Kidney epithelial cell (primary cell): ENCODE measurements at regions not wholly inside any gene's neighbourhood (a gene's known extent, or its start where the extent isn't known, plus 50 kb on each side); places are given as distances from the start of the nearest gene placed in this dataset.

ENCODE experiments used
- DNase-seq: peaks from one replicate; pipeline ENCODE4 v3.0.0-alpha.2; 2010; ENCODE audit warnings: low read depth
- H3K27me3 ChIP-seq: 2 replicates; pipeline ENCODE4 v1.6.0; 2011; ENCODE audit warnings: low read length; ENCODE audit not compliant: control insufficient read depth, insufficient read depth
- H3K36me3 ChIP-seq: 2 replicates; pipeline ENCODE4 v1.5.1; 2011; ENCODE audit warnings: low read length; ENCODE audit not compliant: control insufficient read depth, insufficient read depth
- H3K4me3 ChIP-seq: 2 replicates; pipeline ENCODE4 v1.5.1; 2011; ENCODE audit warnings: low read depth, mild to moderate bottlenecking, control low read depth, low read length
- CTCF ChIP-seq: IDR thresholded peaks from 2 replicates; pipeline ENCODE4 v1.5.1; 2011; ENCODE audit warnings: mild to moderate bottlenecking, moderate library complexity, low read length, control low read depth, inconsistent platforms; ENCODE audit not compliant: insufficient read depth, poor library complexity, severe bottlenecking

DNA sequence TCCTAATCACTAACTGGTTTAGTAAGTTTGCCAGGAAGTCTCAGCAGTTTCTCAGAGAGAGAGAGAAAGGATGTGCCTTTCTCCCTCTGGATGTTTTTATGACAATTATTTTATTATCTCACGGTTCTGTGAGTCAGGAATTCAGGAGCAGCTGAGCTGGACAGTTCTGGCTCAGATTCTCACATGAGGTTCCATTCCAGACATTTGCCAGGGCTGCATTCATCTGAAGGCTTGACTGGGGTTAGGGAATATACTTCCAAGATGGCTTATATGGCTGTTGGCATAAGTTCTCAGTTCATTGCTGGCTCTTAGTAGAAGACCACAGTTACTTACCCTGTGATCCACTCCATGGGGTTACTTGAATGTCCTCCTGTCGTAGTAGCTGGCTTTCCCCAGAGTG lies 101.2 kb upstream of the ATF7IP start:
- TF ChIP-seq CTCF: no peak
- H3K36me3 ChIP-seq: no peaks in the 10 kb centered on the region
- no peaks in the 10 kb centered on the region for H3K27me3 ChIP-seq
- no peak for DNase-seq
- H3K4me3 ChIP-seq: no peak overlapping the region

DNA sequence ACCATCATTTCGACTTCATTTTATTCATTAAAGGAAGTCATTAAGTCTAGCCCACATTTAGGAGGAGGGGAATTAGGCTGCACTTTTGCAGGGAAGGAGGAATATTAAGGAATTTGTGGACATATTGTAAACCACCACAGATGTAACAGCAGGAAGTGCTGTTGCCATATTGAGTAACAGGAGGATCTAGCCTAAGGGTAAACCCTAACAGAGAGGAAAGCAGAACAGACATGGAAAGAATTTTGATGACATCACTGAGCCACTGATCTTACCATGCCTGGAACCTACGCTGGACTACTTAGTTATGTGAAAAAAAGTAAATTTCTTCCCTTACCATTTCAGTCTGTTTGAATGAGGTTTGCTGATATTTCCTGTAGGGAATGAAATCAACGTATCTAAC lies 100.7 kb upstream of the ATF7IP start:
- Histone ChIP-seq H3K27me3 (no peaks in the 10 kb centered on the region), H3K4me3 (no peak overlapping the region), H3K36me3 (no peaks in the 10 kb centered on the region)
- no peak for TF ChIP-seq CTCF
- DNase-seq: no peak

- no peak for TF ChIP-seq CTCF
Observed at GRCh38 chr12:14268120-14268515, 97.4 kb upstream of the ATF7IP start.

GRCh38 chr12:14270392-14270791 lies 95.1 kb upstream of the ATF7IP start:
- DNase-seq: no peak
- TF ChIP-seq CTCF: no peak
- Histone ChIP-seq H3K27me3 (no peaks in the 10 kb centered on the region), H3K36me3 (no peaks in the 10 kb centered on the region), H3K4me3 (no peak overlapping the region)

More at GRCh38 chr12:14268120-14268515, 97.4 kb upstream of the ATF7IP start:
- H3K27me3 ChIP-seq: no peaks in the 10 kb centered on the region
- no peaks in the 10 kb centered on the region for H3K36me3 ChIP-seq
- no peak for DNase-seq
- no peak overlapping the region for H3K4me3 ChIP-seq

- H3K4me3 ChIP-seq: no peak overlapping the region
- no peak for DNase-seq
- no peaks in the 10 kb centered on the region for H3K27me3 ChIP-seq
- TF ChIP-seq CTCF: no peak
- H3K36me3 ChIP-seq: no peaks in the 10 kb centered on the region
Observed at GRCh38 chr12:14272956-14273912, 92.2 kb upstream of the ATF7IP start.

DNA sequence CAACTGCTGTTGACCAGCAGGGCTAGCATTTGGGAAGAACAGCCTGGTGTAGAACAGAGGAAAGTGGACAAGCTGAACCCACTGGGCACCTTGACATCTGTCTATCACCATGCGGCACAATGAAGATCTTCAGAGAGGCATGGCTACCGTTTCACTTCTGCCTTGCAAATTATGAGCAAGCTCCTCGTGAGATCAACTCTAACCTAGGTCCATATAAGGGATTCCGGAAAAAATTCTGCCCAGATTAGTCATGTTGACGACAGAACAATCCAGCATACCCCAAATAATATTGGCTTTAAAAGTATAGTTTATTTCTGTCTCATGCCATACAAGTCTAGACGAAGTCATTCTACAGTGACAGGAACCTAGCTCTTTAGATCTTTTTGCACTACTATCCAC lies 91.6 kb upstream of the ATF7IP start:
- DNase-seq: no peak
- Histone ChIP-seq H3K27me3 (no peaks in the 10 kb centered on the region), H3K4me3 (no peak overlapping the region), H3K36me3 (no peaks in the 10 kb centered on the region)
- no peak for TF ChIP-seq CTCF
